WI38 (cell line): ENCODE measurements at regions not wholly inside any gene's neighbourhood (a gene's known extent, or its start where the extent isn't known, plus 50 kb on each side); places are given as distances from the start of the nearest gene placed in this dataset.

Experiments used
- H3K4me3 ChIP-seq: 2 replicates; pipeline ENCODE4 v1.5.1; 2011; ENCODE audit warnings: low read depth, mild to moderate bottlenecking, control low read depth, low read length
- TF ChIP-seq, protein P1 (sequence below): IDR thresholded peaks from 2 replicates; pipeline ENCODE4 v1.5.1; 2012; ENCODE audit warnings: low read depth, mild to moderate bottlenecking, control low read depth, low read length

DNA sequence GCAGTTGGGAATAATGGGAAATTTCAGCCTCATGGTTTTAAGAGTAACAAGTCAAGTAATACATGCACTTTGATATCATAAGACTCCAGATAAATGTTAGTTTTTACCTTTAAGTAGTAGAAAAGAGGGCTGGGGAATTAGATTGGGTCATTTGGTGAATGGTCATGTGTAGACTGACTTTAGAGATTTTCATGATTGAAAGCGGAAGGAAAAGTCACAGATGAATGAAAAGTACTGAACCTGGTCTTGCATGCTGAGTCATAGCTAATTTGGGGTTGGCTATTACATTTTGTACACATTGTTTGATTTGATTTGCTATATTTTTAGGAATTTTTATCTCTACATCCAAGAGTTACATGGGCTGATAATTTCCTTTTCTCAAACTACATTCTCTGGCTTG lies 539.4 kb upstream of the SPHKAP start:
- H3K4me3 ChIP-seq, result no peak overlapping the region
- TF ChIP-seq, protein P1, sequence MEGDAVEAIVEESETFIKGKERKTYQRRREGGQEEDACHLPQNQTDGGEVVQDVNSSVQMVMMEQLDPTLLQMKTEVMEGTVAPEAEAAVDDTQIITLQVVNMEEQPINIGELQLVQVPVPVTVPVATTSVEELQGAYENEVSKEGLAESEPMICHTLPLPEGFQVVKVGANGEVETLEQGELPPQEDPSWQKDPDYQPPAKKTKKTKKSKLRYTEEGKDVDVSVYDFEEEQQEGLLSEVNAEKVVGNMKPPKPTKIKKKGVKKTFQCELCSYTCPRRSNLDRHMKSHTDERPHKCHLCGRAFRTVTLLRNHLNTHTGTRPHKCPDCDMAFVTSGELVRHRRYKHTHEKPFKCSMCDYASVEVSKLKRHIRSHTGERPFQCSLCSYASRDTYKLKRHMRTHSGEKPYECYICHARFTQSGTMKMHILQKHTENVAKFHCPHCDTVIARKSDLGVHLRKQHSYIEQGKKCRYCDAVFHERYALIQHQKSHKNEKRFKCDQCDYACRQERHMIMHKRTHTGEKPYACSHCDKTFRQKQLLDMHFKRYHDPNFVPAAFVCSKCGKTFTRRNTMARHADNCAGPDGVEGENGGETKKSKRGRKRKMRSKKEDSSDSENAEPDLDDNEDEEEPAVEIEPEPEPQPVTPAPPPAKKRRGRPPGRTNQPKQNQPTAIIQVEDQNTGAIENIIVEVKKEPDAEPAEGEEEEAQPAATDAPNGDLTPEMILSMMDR, result no peak

DNA sequence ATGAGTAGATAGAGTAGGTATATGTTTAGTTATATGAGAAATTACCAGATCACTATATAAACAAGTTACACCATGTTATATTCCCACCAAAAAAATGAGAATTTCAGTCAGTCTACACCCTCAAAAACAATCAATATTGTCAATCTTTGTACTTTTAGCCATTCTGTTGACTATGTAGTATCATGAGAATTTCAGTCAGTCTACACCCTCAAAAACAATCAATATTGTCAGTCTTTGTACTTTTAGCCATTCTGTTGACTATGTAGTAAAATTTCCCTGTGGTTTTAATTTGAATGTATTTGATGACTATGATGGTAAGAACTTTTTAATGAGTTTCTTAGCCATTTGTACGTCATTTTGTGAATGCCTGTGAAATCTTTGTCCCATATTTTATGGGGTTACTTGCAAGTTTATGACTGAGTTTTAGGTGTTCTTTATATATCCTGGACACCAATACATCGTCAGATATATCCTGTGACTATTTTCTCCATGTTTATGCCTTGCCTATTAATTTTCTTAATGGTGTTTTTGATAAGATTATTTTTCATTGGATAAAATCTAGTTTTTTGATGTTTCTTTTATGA lies 528.4 kb upstream of the SPHKAP start:
- TF ChIP-seq, protein P1, result no peak
- no peak overlapping the region for H3K4me3 ChIP-seq

DNA sequence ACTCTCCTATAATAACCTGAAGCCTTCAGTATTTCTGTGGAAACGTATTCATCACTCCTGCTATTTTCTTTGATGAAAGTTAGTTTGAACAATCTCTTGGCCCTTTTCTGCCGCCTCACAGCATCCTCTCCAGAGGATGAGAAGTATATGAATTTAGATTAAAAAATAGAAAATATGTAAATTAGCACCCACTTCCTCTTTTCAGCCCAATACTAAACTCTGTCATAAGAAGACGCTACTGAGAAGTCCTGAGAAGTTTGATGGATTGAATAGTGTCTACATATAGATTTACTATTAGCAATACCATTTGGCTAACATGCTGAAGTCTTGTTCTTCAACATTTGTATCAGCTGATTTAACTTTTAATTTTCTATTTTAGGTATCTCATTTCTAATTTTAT lies 526.4 kb upstream of the SPHKAP start:
- H3K4me3 ChIP-seq, result no peak overlapping the region
- TF ChIP-seq, protein P1, result no peak

DNA sequence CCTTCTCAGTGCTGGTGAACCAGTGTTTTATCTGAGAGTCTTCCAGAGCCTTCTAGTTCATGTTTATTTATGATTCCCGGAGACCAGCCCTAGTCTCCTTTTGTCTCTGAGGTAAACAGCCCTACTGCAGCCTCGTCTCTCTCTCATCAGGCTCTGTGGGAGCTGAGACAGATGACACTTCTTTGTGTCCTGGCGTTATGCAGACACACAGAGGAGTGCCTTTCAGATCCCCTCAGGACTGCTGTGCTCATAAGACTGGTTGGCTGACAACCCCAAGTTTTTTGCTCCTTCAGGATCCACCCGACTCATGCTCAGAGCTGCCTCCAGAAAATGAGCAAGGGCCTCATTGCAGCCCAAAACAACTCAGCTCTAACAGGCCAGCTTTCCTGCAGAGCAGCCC lies 523.8 kb upstream of the SPHKAP start:
- no peak overlapping the region for H3K4me3 ChIP-seq
- TF ChIP-seq, protein P1, result no peak

DNA sequence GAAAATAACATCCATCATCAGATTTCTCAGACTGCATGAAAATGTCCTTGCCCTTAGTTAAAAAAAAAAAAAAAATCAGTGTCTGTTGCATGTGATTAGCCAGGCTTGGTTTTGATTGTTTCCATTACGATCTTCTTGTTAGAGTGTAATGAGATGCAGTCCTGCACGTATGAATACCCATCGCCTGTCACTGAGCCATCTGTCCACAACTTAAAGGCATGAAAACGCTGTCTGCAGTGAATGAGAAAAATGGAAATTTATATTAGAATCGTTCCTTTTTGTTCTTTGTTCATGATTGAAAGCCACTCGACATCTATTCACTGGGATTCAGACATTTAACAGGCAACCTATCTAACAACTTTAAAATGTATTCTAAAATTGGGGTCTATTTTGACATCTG lies 521.7 kb upstream of the SPHKAP start:
- TF ChIP-seq, protein P1, result no peak
- H3K4me3 ChIP-seq, result no peak overlapping the region

DNA sequence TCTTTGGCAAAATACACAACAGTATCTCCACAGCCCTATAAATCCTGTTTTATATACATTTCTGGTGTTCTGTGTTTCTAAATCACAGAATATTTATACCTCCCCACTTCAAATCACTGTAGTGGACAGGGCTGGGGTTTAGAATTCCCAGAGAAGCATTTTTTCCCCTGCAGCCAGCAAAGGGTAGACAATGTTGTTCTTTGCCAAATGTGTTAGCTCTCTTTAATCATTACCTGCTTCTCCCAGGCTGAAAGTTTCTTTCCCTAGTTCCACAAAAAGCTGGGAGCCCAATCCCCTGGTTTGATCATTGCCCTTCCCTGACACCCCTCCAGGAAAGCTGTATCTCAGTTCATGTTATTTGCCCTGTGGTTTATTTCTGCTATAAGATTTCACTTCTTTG lies 520.0 kb upstream of the SPHKAP start:
- H3K4me3 ChIP-seq, result no peak overlapping the region
- TF ChIP-seq, protein P1, result no peak

DNA sequence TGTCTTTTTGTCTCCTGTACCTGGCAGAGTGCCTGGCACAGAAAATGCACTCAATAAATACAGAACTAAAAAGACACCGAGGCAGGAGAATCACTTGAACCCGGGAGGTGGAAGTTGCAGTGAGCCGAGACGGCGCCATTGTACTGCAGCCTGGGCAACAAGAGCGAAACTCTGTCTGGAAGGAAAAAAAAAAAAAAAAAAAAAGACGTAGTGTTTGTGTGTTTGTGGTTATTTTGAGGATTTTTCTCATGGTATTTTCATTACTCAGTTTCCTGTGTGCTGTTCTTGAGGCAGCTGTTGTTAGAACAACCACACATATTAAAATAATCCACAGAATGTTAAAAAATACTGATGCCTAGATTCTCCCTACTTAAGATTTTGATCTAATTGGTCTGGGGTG lies 519.2 kb upstream of the SPHKAP start:
- no peak overlapping the region for H3K4me3 ChIP-seq
- TF ChIP-seq, protein P1, result no peak
